ENCODE measurements at regions not wholly inside any gene's neighbourhood (a gene's known extent, or its start where the extent isn't known, plus 50 kb on each side); places are given as distances from the start of the nearest gene placed in this dataset.

DNA sequence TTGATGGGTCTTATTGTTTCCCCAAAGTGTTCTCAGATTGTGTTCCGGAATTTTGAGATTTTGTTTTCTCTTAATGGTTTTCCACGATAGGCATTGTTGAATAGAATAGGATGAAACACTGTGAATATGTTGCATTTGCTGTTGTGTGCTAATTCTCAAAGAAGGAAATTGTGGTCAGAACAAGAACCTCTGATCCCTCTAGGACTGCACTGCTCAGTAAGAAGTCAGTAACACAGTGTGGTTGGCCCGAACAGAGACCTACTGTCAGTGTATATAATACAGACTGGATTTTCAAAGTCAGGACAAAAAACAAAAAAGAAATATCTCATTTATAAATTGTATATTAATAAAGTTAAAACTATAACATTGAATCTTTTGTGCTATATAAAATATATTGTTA, 494.8 kb downstream of the MAT2B start:
- Histone ChIP-seq H3K27ac (ENCODE audit: insufficient read depth, low read depth, low read length) (no peak overlapping the region), H3K79me2 (ENCODE audit: control insufficient read depth, insufficient read depth, low read length) (no peaks in the 10 kb centered on the region), H4K20me1 (replicated peaks; ENCODE audit: control insufficient read depth, extremely low read depth, insufficient read depth, low read length) (no peaks in the 10 kb centered on the region), H3K9ac (replicated peaks; ENCODE audit: extremely low read depth, insufficient read depth, low read length) (no peak overlapping the region), H3K9me3 (replicated peaks; ENCODE audit: control insufficient read depth, insufficient read depth, low read length) (no peaks in the 10 kb centered on the region), H3K4me2 (ENCODE audit: insufficient read depth, low read length) (no peak overlapping the region), H3K4me3 (replicated peaks in 1 of 3; ENCODE audit: insufficient read depth in 1 of 3, low read depth in 1 of 3, low read length in 3 of 3) (no peak overlapping the region), H3K4me1 (ENCODE audit: control insufficient read depth, extremely low read depth, insufficient read depth, low read length) (no peaks in the 10 kb centered on the region), H3K27me3 (ENCODE audit: control insufficient read depth in 2 of 2, insufficient read depth in 2 of 2, low read length in 2 of 2) (no peaks in the 10 kb centered on the region), H3K36me3 (ENCODE audit: control insufficient read depth in 2 of 2, extremely low read depth in 1 of 2, insufficient read depth in 2 of 2, low read length in 2 of 2) (no peaks in the 10 kb centered on the region), H3K9me1 (replicated peaks; ENCODE audit: control insufficient read depth, extremely low read depth, insufficient read depth, low read length) (no peaks in the 10 kb centered on the region), H2AFZ (ENCODE audit: low read depth, low read length) (no peak overlapping the region)
- intact Hi-C loops (cut with micrococcal nuclease) (no loop called here), dilution Hi-C loops (cut with MboI; ENCODE audit: extremely low pct_ligation_motif_present, low sequenced_read_pairs) (no loop called here)
- TF ChIP-seq FOS (IDR thresholded peaks at IDR 0.05; ENCODE audit: borderline replicate concordance, insufficient read depth, low read length) = no peak
- no peak for TF ChIP-seq GATA2 (IDR thresholded peaks at IDR 0.05; ENCODE audit: insufficient read depth, insufficient read length, low read depth, low read length)
- TF ChIP-seq, protein P1, sequence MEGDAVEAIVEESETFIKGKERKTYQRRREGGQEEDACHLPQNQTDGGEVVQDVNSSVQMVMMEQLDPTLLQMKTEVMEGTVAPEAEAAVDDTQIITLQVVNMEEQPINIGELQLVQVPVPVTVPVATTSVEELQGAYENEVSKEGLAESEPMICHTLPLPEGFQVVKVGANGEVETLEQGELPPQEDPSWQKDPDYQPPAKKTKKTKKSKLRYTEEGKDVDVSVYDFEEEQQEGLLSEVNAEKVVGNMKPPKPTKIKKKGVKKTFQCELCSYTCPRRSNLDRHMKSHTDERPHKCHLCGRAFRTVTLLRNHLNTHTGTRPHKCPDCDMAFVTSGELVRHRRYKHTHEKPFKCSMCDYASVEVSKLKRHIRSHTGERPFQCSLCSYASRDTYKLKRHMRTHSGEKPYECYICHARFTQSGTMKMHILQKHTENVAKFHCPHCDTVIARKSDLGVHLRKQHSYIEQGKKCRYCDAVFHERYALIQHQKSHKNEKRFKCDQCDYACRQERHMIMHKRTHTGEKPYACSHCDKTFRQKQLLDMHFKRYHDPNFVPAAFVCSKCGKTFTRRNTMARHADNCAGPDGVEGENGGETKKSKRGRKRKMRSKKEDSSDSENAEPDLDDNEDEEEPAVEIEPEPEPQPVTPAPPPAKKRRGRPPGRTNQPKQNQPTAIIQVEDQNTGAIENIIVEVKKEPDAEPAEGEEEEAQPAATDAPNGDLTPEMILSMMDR (IDR thresholded peaks at IDR 0.05; ENCODE audit: extremely low read depth in 1 of 2, insufficient read depth in 1 of 2, low read depth in 1 of 2, low read length in 2 of 2) = no peak
- TF ChIP-seq EZH2 (IDR thresholded peaks at IDR 0.05; ENCODE audit: borderline replicate concordance, low read depth, low read length, severe bottlenecking) = no peak
- no peak for TF ChIP-seq MYC (IDR thresholded peaks at IDR 0.05; ENCODE audit: low read depth, low read length)
- TF ChIP-seq, protein P2, sequence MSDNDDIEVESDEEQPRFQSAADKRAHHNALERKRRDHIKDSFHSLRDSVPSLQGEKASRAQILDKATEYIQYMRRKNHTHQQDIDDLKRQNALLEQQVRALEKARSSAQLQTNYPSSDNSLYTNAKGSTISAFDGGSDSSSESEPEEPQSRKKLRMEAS (IDR thresholded peaks at IDR 0.05; ENCODE audit: insufficient read depth, insufficient read length) = no peak
- CTCF ChIA-PET = interaction anchor here (2.1 kb wide), 1 partner anchor 13 kb away, joined by 6 read pairs; no protein-coding TSS in a partner anchor
- POLR2A ChIA-PET = no interaction called here
- no TSS peak for BruUV-seq (replicated peaks)
- no peak for FAIRE-seq
- DNase-seq (ENCODE audit: low read depth, low spot score) = no peak

DNA sequence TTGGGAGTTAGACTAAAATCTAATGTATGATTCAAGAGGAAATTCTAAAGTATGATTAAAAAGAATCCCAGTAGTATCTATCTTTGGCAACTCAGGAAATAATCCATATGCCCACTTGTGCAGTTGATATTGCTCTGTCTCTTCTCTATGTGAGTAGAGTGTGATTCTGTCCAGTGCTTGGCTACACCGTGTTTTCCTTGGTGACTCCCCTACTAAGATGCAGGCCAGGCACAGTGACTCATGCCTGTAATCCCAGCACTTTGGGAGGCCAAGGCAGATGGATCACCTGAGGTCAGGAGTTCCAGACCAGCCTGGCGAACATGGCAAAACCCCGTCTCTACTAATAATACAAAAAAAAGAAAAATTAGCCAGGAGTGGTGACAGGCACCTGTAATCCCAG, 495.4 kb downstream of the MAT2B start:
- ChIA-PET POLR2A (no interaction called here), CTCF (no interaction called here)
- intact Hi-C loops (cut with micrococcal nuclease) = no loop called here

More for the DNA sequence above, 495.4 kb downstream of the MAT2B start:
- Histone ChIP-seq H3K9ac (replicated peaks; ENCODE audit: extremely low read depth, insufficient read depth, low read length) (no peak overlapping the region), H3K36me3 (ENCODE audit: control insufficient read depth in 2 of 2, extremely low read depth in 1 of 2, insufficient read depth in 2 of 2, low read length in 2 of 2) (no peaks in the 10 kb centered on the region), H3K79me2 (ENCODE audit: control insufficient read depth, insufficient read depth, low read length) (no peaks in the 10 kb centered on the region), H4K20me1 (replicated peaks; ENCODE audit: control insufficient read depth, extremely low read depth, insufficient read depth, low read length) (no peaks in the 10 kb centered on the region), H3K9me3 (replicated peaks; ENCODE audit: control insufficient read depth, insufficient read depth, low read length) (no peaks in the 10 kb centered on the region), H3K27ac (ENCODE audit: insufficient read depth, low read depth, low read length) (no peak overlapping the region), H2AFZ (ENCODE audit: low read depth, low read length) (no peak overlapping the region), H3K9me1 (replicated peaks; ENCODE audit: control insufficient read depth, extremely low read depth, insufficient read depth, low read length) (no peaks in the 10 kb centered on the region), H3K4me2 (ENCODE audit: insufficient read depth, low read length) (no peak overlapping the region), H3K4me1 (ENCODE audit: control insufficient read depth, extremely low read depth, insufficient read depth, low read length) (no peaks in the 10 kb centered on the region), H3K4me3 (replicated peaks in 1 of 3; ENCODE audit: insufficient read depth in 1 of 3, low read depth in 1 of 3, low read length in 3 of 3) (no peak overlapping the region), H3K27me3 (ENCODE audit: control insufficient read depth in 2 of 2, insufficient read depth in 2 of 2, low read length in 2 of 2) (no peaks in the 10 kb centered on the region)
- no peak for FAIRE-seq
- no peak for DNase-seq (ENCODE audit: low read depth, low spot score)
- dilution Hi-C loops (cut with MboI; ENCODE audit: extremely low pct_ligation_motif_present, low sequenced_read_pairs) = no loop called here
- BruUV-seq (replicated peaks) = no TSS peak
- TF ChIP-seq MYC (IDR thresholded peaks at IDR 0.05; ENCODE audit: low read depth, low read length) (no peak), POLR2A (IDR thresholded peaks at IDR 0.05; ENCODE audit: low read depth, low read length) (no peak), POLR2AphosphoS5 (IDR thresholded peaks at IDR 0.05; ENCODE audit: insufficient read depth, low read depth, low read length) (no peak), FOS (IDR thresholded peaks at IDR 0.05; ENCODE audit: borderline replicate concordance, insufficient read depth, low read length) (no peak), JUN (IDR thresholded peaks at IDR 0.05; ENCODE audit: borderline replicate concordance, insufficient read depth, insufficient read length, low read depth) (no peak), GATA2 (IDR thresholded peaks at IDR 0.05; ENCODE audit: insufficient read depth, insufficient read length, low read depth, low read length) (no peak), EZH2 (IDR thresholded peaks at IDR 0.05; ENCODE audit: borderline replicate concordance, low read depth, low read length, severe bottlenecking) (no peak)
- TF ChIP-seq, protein P1 (IDR thresholded peaks at IDR 0.05; ENCODE audit: extremely low read depth in 1 of 2, insufficient read depth in 1 of 2, low read depth in 1 of 2, low read length in 2 of 2) = no peak
- TF ChIP-seq, protein P2 (IDR thresholded peaks at IDR 0.05; ENCODE audit: insufficient read depth, insufficient read length) = no peak

Measured in endothelial cell of umbilical vein (primary cell).